SK-N-SH (cell line): ENCODE measurements at regions not wholly inside any gene's neighbourhood (a gene's known extent, or its start where the extent isn't known, plus 50 kb on each side); places are given as distances from the start of the nearest gene placed in this dataset.

Experiments used
- CTCF ChIP-seq: fragments of 200-600 bp; sonication (generic); IDR thresholded peaks from 2 replicates; pipeline ENCODE4 v1.6.1; 2017; ENCODE audit warnings: antibody characterized with exemption, mild to moderate bottlenecking, moderate library complexity
- EP300 ChIP-seq, 2 experiments: IDR thresholded peaks; 2 replicates each; pipeline versions ENCODE4 v1.4.0 to v1.6.1; 2012; ENCODE audit warnings: borderline replicate concordance in 1 of 2, low read depth in 1 of 2, low read length in 1 of 2
- EZH2phosphoT487 ChIP-seq: fragments of 200-600 bp; sonication (generic); IDR thresholded peaks from 2 replicates; pipeline ENCODE4 v1.6.1; 2017; ENCODE audit warnings: low read depth, mixed run types, mild to moderate bottlenecking, antibody characterized with exemption, moderate library complexity, borderline replicate concordance
- MAX ChIP-seq: IDR thresholded peaks from 2 replicates; pipeline ENCODE4 v1.4.0; 2012; ENCODE audit warnings: low read depth
- MXI1 ChIP-seq: IDR thresholded peaks from 2 replicates; pipeline ENCODE4 v1.6.1; 2012; ENCODE audit warnings: mild to moderate bottlenecking, low read depth, low read length, improper control_type of control experiment
- SMC3 ChIP-seq: IDR thresholded peaks from 2 replicates; pipeline ENCODE4 v1.6.1; 2012; ENCODE audit warnings: low read depth, low read length, improper control_type of control experiment
- USF1 ChIP-seq: IDR thresholded peaks from 2 replicates; pipeline ENCODE4 v1.4.0; 2012; ENCODE audit warnings: low read depth, borderline replicate concordance
- USF2 ChIP-seq: fragments of 150-350 bp; IDR thresholded peaks from 2 replicates; pipeline ENCODE4 v1.6.1; 2017; ENCODE audit warnings: antibody characterized with exemption, low read length, low read depth, borderline replicate concordance

- TF ChIP-seq CTCF (no peak), EP300 (IDR thresholded peaks at IDR 0.05; ENCODE audit: borderline replicate concordance in 1 of 2, low read depth in 1 of 2, low read length in 1 of 2) (no peak), MXI1 (no peak), USF2 (no peak), EZH2phosphoT487 (no peak), MAX (no peak), USF1 (no peak), SMC3 (no peak)
These were observed 567.8 kb downstream of the EPHB1 start for GRCh38 chr3:135362889-135363288.
